ENCODE measurements at regions not wholly inside any gene's neighbourhood (a gene's known extent, or its start where the extent isn't known, plus 50 kb on each side); places are given as distances from the start of the nearest gene placed in this dataset.

DNA sequence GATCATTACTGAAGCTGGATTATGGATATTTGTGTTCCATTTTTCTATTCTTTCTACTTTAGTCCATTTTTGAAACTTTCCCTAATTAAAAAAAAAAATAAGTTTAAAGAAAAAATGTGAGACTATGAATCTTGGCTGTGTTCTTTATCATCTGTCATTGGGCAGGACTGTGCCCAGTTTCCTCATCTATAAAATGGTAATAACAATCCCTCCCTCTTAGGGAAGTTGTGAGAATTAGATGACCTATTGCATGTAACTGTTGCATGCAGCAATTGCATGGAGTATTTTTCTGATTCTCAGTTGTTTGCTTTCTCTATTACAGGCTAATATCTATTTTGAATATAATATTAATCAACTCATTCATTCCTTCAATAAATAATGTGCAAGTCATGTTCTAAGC lies 108.2 kb upstream of the LOC128125822 start:
- ChIA-PET RAD21 (ENCODE audit: low non-redundant PET in 1 of 2, low total read pairs in 2 of 2, uncharacterized antibody in 2 of 2, unreplicated experiment in 2 of 2) (no interaction called here), POLR2A (no interaction called here), CTCF (no interaction called here)
- Histone ChIP-seq H4K20me1 (ENCODE audit: insufficient read depth) (no peaks in the 10 kb centered on the region), H3K9me3 (ENCODE audit: control insufficient read depth in 1 of 2, insufficient read depth in 1 of 2, low read depth in 1 of 2, low read length in 2 of 2) (no peaks in the 10 kb centered on the region), H3K27ac (ENCODE audit: low read depth, low read length) (no peak overlapping the region), H3K9ac (ENCODE audit: low read length) (no peak overlapping the region), H3K36me3 (ENCODE audit: control insufficient read depth in 1 of 2, insufficient read depth in 2 of 2, low read length in 2 of 2) (no peaks in the 10 kb centered on the region), H3K27me3 (ENCODE audit: insufficient read depth, low read length) (no peaks in the 10 kb centered on the region), H2AFZ (ENCODE audit: low read depth, low read length, poor library complexity, severe bottlenecking) (no peak overlapping the region), H3K4me1 (ENCODE audit: control insufficient read depth in 1 of 2, insufficient read depth in 2 of 2, low read length in 2 of 2) (no peaks in the 10 kb centered on the region), H3K4me3 (replicated peaks in 1 of 2; ENCODE audit: low read depth in 1 of 2, low read length in 2 of 2) (no peak overlapping the region), H3K9me2 (ENCODE audit: insufficient read depth) (no peaks in the 10 kb centered on the region), H3K79me2 (ENCODE audit: insufficient read depth, low read length) (no peaks in the 10 kb centered on the region), H3K4me2 (ENCODE audit: low read length) (no peak overlapping the region)
- no TSS peak for BruUV-seq (replicated peaks)
- intact Hi-C loops (cut with micrococcal nuclease) = no loop called here
- no peak for ATAC-seq
- TF ChIP-seq ELF1 (IDR thresholded peaks at IDR 0.05; ENCODE audit: borderline replicate concordance, low read depth) (no peak), POLR2AphosphoS5 (IDR thresholded peaks at IDR 0.05; ENCODE audit: low read depth, low read length) (no peak), EZH2phosphoT487 (IDR thresholded peaks at IDR 0.05; ENCODE audit: borderline replicate concordance) (no peak), CEBPB (IDR thresholded peaks at IDR 0.05; ENCODE audit: low read depth) (no peak), CBX3 (IDR thresholded peaks at IDR 0.05; ENCODE audit: low read depth) (no peak), SIN3A (IDR thresholded peaks at IDR 0.05; ENCODE audit: low read depth) (no peak), RAD21 (IDR thresholded peaks at IDR 0.05; ENCODE audit: low read depth) (no peak), ZFX (IDR thresholded peaks at IDR 0.05) (no peak), SP1 (IDR thresholded peaks at IDR 0.05; ENCODE audit: low read depth) (no peak), FOSL1 (IDR thresholded peaks at IDR 0.05; ENCODE audit: low read depth) (no peak), POLR2A (IDR thresholded peaks at IDR 0.05; ENCODE audit: borderline replicate concordance, extremely low read depth, insufficient read depth, insufficient read length) (no peak), JUND (IDR thresholded peaks at IDR 0.05) (no peak), EGR1 (IDR thresholded peaks at IDR 0.05; ENCODE audit: low read depth) (no peak), EZH2 (IDR thresholded peaks at IDR 0.05) (no peak)
- TF ChIP-seq, protein P1, sequence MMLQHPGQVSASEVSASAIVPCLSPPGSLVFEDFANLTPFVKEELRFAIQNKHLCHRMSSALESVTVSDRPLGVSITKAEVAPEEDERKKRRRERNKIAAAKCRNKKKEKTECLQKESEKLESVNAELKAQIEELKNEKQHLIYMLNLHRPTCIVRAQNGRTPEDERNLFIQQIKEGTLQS (IDR thresholded peaks at IDR 0.05) = no peak
- TF ChIP-seq, protein P2, sequence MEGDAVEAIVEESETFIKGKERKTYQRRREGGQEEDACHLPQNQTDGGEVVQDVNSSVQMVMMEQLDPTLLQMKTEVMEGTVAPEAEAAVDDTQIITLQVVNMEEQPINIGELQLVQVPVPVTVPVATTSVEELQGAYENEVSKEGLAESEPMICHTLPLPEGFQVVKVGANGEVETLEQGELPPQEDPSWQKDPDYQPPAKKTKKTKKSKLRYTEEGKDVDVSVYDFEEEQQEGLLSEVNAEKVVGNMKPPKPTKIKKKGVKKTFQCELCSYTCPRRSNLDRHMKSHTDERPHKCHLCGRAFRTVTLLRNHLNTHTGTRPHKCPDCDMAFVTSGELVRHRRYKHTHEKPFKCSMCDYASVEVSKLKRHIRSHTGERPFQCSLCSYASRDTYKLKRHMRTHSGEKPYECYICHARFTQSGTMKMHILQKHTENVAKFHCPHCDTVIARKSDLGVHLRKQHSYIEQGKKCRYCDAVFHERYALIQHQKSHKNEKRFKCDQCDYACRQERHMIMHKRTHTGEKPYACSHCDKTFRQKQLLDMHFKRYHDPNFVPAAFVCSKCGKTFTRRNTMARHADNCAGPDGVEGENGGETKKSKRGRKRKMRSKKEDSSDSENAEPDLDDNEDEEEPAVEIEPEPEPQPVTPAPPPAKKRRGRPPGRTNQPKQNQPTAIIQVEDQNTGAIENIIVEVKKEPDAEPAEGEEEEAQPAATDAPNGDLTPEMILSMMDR (IDR thresholded peaks at IDR 0.05 in 2 of 3, conservative IDR thresholded peaks at IDR 0.05 in 1 of 3; ENCODE audit: borderline replicate concordance in 1 of 3, insufficient read depth in 1 of 3, low read depth in 2 of 3, low read length in 2 of 3) = no peak
- TF ChIP-seq, protein P3, sequence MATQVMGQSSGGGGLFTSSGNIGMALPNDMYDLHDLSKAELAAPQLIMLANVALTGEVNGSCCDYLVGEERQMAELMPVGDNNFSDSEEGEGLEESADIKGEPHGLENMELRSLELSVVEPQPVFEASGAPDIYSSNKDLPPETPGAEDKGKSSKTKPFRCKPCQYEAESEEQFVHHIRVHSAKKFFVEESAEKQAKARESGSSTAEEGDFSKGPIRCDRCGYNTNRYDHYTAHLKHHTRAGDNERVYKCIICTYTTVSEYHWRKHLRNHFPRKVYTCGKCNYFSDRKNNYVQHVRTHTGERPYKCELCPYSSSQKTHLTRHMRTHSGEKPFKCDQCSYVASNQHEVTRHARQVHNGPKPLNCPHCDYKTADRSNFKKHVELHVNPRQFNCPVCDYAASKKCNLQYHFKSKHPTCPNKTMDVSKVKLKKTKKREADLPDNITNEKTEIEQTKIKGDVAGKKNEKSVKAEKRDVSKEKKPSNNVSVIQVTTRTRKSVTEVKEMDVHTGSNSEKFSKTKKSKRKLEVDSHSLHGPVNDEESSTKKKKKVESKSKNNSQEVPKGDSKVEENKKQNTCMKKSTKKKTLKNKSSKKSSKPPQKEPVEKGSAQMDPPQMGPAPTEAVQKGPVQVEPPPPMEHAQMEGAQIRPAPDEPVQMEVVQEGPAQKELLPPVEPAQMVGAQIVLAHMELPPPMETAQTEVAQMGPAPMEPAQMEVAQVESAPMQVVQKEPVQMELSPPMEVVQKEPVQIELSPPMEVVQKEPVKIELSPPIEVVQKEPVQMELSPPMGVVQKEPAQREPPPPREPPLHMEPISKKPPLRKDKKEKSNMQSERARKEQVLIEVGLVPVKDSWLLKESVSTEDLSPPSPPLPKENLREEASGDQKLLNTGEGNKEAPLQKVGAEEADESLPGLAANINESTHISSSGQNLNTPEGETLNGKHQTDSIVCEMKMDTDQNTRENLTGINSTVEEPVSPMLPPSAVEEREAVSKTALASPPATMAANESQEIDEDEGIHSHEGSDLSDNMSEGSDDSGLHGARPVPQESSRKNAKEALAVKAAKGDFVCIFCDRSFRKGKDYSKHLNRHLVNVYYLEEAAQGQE (IDR thresholded peaks at IDR 0.05; ENCODE audit: low read depth) = no peak
- TF ChIP-seq, protein P4, sequence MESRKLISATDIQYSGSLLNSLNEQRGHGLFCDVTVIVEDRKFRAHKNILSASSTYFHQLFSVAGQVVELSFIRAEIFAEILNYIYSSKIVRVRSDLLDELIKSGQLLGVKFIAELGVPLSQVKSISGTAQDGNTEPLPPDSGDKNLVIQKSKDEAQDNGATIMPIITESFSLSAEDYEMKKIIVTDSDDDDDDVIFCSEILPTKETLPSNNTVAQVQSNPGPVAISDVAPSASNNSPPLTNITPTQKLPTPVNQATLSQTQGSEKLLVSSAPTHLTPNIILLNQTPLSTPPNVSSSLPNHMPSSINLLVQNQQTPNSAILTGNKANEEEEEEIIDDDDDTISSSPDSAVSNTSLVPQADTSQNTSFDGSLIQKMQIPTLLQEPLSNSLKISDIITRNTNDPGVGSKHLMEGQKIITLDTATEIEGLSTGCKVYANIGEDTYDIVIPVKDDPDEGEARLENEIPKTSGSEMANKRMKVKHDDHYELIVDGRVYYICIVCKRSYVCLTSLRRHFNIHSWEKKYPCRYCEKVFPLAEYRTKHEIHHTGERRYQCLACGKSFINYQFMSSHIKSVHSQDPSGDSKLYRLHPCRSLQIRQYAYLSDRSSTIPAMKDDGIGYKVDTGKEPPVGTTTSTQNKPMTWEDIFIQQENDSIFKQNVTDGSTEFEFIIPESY (IDR thresholded peaks at IDR 0.05; ENCODE audit: extremely low read depth, insufficient replicate concordance, low read length) = no peak
- TF ChIP-seq, protein P5, sequence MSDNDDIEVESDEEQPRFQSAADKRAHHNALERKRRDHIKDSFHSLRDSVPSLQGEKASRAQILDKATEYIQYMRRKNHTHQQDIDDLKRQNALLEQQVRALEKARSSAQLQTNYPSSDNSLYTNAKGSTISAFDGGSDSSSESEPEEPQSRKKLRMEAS (IDR thresholded peaks at IDR 0.05) = no peak
- no peak for DNase-seq (ENCODE audit: low read depth, low spot score)
